ENCODE measurements at regions not wholly inside any gene's neighbourhood (a gene's known extent, or its start where the extent isn't known, plus 50 kb on each side); places are given as distances from the start of the nearest gene placed in this dataset.
"Not testable (repeated sequence)": the region's sequence is repeated elsewhere in the genome, so short reads cannot be mapped to it uniquely, and the experiment has no call there.

GRCh38 chr2:174697255-174697654, 67.0 kb downstream of the CHRNA1 start:
- peak in 2 of 3 experiments; percentile 20 to 23 for DNase-seq

DNA sequence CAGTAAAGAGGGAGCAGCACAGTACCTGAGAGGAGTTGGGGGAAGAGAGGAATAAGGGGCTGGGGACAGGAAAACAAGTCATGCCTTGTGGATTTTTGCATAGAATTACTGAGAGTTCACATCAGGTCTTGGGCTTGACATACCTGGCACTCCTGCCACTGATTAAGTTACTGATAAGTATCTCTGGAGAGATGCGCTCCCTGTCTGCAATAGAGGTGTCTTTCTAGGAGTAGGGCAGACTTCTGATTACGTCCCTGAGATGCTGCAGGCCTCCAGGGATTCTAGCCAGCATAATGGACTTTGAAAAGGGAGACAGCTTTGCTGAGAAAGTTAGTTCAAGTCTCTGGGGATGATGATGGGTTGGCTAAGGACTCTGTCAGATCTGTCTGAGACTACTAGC, 69.4 kb downstream of the CHRNA1 start:
- no peak for DNase-seq

DNA sequence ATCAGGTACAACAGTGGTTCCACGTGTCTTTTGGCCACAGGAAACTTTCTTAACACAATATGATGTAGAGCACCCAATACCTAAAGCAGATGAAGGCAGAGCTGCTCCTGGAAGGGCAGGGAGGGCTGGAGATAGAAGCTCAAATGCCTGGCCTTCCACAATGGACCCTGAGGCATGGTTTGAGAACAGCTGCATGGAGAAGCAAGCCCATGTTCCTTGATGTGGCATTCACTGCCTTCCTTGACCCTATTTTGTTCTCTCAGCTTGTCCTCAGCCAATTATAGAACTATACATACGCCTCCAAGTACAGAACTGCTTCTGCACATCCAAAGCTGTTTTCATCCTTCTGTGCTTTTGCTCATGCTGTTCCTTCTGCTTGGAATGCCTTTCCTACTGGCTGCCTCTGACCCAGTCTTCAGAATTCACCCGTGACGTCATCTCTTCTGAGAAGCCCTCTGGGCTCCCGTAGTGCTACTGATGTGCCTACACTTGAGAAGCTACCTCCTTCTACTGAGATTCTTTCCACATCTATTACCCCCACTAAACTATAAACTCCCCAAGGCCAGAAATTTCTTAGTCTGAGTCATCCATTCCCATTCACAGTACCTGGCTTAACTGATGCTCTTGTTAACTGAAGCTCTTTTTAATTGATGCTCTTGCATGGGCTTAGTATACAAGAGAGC, 69.9 kb downstream of the CHRNA1 start:
- no peak for DNase-seq

GRCh38 chr2:174693344-174693743, 70.9 kb downstream of the CHRNA1 start:
- no peak for DNase-seq

DNA sequence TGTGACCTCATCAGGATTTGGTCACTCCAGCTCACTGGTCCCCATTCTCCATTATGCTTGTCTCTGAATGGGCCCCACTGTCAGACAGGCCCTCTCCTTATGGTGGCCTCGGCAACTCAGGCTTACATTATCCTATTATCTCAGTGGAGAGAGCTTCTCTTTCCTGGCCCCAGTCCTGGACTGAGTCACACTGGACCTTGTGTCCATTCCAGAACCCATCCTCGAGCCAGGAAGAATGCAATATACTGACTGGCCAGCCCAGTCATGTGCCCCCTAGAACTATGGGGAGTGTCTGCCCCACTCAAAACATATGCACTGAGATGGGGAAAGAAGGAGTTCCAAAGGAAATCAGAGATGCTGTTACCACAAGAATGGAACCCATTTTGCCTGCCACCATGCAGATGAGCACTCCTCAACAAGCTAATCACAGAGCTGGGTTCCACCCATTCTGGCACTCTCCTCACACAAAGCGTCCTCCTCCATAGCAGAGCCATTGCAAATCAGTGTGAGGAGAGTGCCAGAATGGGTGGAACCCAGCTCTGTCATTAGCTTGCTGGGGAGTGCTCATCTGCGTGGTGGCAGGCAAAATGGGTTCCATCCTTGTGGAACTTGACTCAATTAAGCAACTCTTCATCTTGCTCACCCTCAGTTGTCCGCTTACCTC, 71.9 kb downstream of the CHRNA1 start:
- DNase-seq: no peak

DNA sequence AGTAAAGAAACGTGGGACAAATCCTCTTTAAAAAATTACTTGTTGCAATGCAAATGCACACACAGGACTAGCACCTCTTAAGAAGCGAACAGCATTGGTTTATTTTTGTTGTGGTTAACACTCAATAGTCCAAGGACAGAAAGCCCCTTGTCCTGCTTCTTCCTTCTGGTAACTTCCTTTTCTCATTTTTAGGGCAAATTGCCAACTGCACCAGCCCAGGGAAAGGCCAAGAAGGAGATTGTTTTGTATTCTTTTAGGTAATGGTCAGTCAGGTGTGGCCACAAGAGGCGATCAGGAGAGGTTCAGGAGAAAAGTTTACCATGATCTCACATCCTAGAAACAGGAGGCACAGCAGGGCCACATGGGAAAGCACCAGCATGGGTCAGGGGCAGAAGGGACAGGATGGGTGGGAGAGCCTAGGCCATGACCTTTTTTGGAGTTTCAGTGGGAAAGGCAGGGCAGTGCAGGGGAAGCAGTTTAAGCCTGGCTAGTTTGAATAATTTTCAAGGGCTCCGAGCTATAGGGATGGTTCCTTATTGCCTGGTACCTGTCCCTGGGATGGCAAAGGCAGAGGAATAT, 73.0 kb downstream of the CHRNA1 start:
- no peak for DNase-seq

DNA sequence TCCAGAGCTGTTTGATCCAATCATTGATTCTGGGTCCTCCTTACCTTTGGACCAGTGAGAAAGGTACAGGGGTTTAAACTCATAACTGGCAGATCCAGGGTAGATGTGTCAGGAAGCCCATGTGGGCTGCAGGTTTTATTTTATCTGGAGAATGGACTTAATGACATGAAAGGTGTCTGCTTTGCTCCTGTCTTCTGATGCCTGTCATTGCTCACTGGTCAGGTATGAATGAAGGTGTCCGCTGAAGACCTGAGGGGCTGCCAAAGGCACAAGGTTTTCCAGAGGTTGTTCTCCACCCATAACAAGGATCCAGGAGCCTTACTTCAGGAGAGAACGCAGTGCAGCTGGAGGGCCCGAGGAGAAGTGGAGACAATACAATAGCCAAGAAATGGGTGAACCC, 74.2 kb downstream of the CHRNA1 start:
- no peak for DNase-seq

DNA sequence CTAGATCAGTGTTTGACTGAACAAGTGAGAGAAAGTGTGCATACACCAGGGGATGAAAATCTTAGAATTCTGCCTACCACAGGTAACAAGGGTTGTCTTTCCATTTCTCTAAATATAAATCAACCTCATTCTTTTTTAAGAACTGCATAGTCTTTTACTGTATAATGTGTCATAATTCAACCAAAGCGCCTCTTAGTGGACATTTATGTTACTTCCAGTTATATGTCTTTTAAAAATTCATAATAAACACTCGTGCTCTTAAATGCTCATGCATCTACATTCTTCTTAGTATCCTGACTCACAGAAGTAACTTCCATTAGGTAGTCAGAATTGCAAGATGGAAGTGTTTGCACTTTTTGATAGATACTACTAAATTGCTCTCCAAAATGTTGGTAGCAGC, 76.2 kb downstream of the CHRNA1 start:
- no peak for DNase-seq

- DNase-seq: no peak
These were observed 77.8 kb downstream of the CHRNA1 start for GRCh38 chr2:174686430-174686829.

DNA sequence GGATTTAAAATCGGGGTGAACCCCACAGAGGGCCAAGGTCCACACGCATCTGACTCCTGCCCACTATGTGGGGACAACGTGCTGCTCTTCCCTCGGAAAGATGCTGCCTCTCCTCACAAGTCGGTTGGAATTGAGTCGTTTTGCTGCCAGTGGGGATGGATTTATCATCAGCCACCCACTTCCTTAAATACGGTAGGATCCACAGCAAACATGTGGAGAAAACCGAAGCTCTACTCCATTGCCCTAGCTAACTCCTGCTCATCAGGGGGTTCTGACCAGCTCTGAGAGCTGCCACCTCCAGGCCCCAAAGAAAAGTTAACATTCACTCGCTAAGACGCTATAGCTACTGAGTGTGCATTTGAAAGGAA, 80.9 kb downstream of the CHRNA1 start:
- peak in 1 of 3 experiments; percentile 7 for DNase-seq

DNA sequence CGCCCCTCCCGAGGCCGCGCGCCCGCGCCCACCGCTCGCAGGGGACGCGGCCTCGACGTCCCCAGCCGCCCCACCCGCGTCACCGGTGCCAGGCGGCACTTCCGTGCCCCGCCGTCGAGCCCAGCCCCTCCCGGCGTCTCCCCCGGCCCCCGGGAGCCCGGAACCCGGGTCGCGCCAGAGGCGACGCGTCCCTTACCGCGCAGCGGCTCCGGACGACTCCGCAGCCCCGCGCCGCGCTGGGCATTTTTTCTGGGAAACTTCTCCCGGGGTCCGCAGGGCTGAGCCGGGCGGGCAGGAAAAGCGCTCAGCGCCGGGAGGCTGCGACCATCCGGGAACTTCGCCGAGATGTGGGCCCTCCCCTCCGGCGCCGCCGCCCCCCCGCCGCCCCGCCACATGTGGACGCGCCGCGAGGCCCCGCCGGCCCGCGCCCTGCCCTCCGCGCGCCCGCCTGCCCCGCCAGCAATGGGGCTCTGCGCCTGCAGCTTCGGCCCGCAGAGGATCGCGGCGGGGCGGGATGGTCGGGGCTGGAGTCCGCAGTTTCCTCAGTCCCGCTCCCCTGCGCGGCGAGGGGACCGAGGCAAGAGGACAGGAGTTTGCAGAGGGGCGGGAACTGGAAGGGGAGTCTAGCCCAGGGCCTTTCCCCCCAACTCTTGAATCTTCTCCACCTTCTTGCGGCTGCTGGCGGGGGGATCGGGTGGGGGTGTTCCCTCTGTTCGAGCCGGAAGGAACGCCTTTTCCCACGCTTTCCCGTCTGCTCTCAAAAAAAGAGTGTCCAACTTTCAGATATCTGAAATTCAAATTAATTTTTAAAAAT, 81.5 kb downstream of the CHRNA1 start:
- DNase-seq: peak in 2 of 3 experiments; percentile 20 to 33

DNA sequence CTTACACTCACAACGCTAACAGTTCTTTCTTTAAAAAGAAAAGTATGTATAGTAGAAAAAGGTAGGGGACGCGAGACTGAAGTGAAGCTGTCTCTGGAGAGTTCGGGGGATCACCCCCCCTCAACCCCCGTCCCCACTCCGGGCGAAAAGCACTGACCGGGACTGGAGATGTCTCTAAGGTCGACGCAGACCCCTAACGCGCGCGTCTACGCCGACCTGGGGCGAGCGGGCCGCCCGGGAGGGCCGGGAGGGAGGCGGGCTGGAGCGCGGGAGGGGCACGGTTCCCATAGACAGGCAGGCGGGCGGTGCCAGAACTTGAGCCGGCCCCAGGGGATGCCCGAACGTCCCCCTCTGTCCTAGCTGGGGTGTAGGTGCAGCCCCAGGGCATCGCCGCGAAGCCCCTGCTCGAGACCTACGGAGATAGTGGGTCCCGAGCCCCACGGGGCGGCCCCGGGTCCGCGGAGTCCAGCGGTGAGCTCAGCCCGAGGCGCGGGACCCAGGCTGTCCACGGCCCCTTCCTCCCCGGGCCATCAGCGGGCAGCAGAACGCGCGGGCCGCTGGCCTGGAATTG, 82.2 kb downstream of the CHRNA1 start:
- DNase-seq: peak in 2 of 3 experiments; percentile 14 to 30

DNA sequence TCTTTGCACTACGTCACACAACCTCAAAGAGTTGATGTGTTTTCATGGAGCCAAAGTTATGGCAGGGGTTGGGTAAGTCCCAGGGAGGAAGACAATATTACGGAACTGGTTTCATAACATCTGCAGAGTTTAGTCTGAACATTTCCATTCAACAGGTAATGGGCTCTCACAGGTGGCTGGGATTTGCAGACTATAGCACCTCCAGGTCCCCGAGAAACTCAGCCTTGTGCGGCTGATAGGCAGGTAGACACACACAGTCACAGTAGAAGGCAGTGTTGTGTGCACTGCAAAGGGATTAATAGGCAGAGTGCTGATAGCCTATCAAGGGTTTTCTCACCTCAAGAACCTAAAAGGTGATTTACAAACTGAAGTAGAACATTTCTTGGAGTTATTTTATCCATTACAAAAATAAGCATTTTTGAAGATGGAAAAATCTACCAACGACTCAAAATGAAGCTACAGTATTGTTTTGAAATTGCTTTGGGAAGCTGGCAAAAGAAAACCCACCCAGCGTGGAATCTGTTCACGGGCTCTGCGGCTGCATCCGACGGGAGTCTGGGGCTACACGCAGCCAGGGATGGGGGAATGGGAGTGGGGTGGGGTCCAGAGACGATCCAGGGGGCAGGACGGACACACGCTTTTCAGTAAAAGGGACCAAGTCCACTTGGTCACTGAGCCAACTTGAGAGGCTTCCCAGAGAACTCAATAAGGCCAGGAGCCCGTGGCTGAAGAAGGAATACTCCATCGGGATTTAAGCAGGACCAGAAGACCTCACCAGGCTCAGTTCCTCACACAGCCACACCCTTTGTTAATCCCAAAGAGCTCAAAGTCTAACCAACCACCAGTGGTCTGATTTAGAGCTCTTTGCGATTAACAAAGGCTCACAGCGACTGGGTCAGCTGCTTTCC, 82.9 kb downstream of the CHRNA1 start:
- DNase-seq: peak in 1 of 3 experiments; percentile 14

DNA sequence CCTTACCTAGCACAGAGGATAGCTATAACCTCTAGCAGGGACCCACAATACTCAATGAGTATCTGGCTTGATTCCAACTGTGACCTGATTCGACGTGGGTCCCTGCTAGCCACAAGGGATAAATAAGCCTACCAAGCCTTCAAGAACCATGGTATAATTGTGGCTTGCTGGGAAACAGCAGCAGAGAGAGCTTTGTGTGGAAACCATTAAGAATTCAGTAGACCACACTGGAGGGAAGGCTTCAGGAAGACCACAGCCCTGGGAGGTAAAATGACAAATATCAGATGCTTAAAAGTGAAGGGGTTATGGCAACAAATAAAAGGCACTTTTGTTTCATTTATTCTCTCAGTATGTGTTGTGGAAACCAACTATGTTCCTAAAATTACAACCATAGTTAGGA, 82.6 kb upstream of the WIPF1 start:
- DNase-seq: no peak

- no peak for DNase-seq
These were observed 80.8 kb upstream of the WIPF1 start for GRCh38 chr2:174678395-174678794.

GRCh38 chr2:174675615-174676014, 78.0 kb upstream of the WIPF1 start:
- no peak for DNase-seq

GRCh38 chr2:174673876-174674275, 76.3 kb upstream of the WIPF1 start:
- no peak for DNase-seq

DNA sequence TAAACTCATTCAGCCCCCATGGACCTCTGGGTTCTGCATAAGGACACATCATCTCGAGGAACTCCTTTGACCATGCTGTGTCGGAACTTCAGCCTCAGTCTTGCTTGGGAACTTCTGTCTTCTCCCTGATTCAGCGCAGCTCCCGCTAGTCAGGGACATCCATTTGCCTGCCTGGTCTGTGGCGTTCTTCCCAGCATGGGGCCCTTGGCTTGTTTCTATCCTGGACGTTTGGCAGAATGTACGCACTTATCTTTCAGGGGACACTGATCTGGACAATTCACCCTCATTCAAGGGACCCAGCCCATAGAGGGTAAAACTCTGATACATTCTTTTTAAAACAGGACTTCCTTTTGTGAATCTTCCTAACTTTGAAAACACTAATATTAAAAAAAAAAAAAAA, 75.8 kb upstream of the WIPF1 start:
- DNase-seq: no peak

GRCh38 chr2:174671532-174671931, 73.9 kb upstream of the WIPF1 start:
- not testable (repeated sequence) for DNase-seq

DNA sequence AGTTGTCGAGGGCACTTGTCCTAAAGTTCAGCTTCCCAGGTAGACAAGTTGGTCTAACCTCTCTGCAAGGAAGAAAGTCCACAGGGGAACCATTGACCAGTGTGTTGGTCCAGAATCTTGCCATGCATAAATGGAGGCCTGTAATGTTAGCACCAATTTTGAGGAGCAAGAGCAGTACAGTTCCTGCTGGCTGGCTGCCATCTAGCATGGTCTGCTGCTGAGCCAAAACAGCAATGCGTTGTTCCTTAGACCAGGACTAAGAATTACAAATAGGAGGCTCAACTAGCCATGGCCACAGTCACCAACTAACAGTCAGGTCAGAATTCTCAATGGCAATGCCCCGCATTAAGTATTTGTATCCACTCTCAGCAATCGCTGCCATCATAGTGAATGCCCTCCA, 72.8 kb upstream of the WIPF1 start:
- no peak for DNase-seq

DNA sequence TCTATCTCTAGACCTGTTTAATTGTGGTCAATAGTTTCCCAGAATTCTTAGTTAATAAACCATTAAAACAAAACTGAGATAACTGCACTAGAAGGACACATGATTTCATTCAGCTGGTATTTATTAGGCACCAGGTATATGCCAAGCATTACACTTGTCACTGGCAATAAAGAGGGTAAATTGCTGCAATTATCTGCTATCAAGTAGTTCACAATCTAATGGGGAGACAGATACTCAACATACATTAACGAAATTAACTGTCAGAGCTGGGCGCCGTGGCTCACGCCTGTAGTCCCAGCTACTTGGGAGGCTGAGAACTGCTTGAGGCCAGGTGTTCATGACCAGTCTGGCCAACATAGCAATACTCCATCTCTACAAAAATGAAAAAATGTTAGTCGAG, 71.7 kb upstream of the WIPF1 start:
- DNase-seq: peak in 1 of 3 experiments; percentile 15

DNA sequence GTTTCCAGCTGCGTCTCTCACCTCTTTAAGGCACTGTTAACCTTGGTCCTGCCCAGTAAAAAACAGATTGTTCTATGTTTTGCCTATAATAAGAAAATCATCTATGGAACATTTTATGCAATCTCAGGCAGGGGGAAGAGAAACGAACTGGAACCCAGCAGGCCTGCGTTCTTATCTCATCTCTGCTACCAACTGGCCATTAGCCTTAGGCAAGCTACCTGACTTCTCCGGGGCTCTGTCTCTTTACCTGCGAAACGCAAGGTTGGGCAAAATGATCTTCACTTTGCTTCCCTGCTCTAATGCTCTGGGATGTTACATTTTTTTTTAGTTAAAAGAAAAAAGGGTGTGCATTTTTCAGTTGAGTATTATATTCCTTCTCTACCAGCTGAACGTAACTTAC, 70.5 kb upstream of the WIPF1 start:
- DNase-seq: no peak
